ENCODE measurements at regions not wholly inside any gene's neighbourhood (a gene's known extent, or its start where the extent isn't known, plus 50 kb on each side); places are given as distances from the start of the nearest gene placed in this dataset.

GRCh38 chr2:65878011-65878340 is 445.6 kb upstream of the SPRED2 start:
- Mint-ChIP-seq H3K36me3 (ENCODE audit: low read depth) (no peaks in the 10 kb centered on the region), H3K27ac (no peak overlapping the region), H3K9me3 (no peaks in the 10 kb centered on the region), H3K4me3 (no peak overlapping the region), H3K4me1 (no peaks in the 10 kb centered on the region), H3K27me3 (no peaks in the 10 kb centered on the region)
- ATAC-seq, result no peak
- DNase-seq, result no peak

GRCh38 chr2:65877331-65878010 is 445.1 kb upstream of the SPRED2 start:
- no peaks in the 10 kb centered on the region for H3K36me3 Mint-ChIP-seq (ENCODE audit: low read depth)
- H3K27ac Mint-ChIP-seq, result no peak overlapping the region
- no peak overlapping the region for H3K4me3 Mint-ChIP-seq
- ATAC-seq (no peak), DNase-seq (no peak)
- no peaks in the 10 kb centered on the region for H3K9me3 Mint-ChIP-seq
- H3K27me3 Mint-ChIP-seq, result no peaks in the 10 kb centered on the region
- H3K4me1 Mint-ChIP-seq, result no peaks in the 10 kb centered on the region

- no peak overlapping the region for H3K27ac Mint-ChIP-seq
- no peak overlapping the region for H3K4me3 Mint-ChIP-seq
- no peaks in the 10 kb centered on the region for H3K4me1 Mint-ChIP-seq
- no peaks in the 10 kb centered on the region for H3K9me3 Mint-ChIP-seq
- H3K27me3 Mint-ChIP-seq, result no peaks in the 10 kb centered on the region
- H3K36me3 Mint-ChIP-seq (ENCODE audit: low read depth), result no peaks in the 10 kb centered on the region
- DNase-seq, result no peak
- ATAC-seq, result no peak
Measured at GRCh38 chr2:65876114-65876513, 443.7 kb upstream of the SPRED2 start.

- no peaks in the 10 kb centered on the region for H3K36me3 Mint-ChIP-seq (ENCODE audit: low read depth)
Measured at GRCh38 chr2:65870826-65871225, 438.4 kb upstream of the SPRED2 start.

GRCh38 chr2:65869296-65869695 is 436.9 kb upstream of the SPRED2 start:
- DNase-seq (no peak), ATAC-seq (no peak)
- no peak overlapping the region for H3K4me3 Mint-ChIP-seq
- no peaks in the 10 kb centered on the region for H3K9me3 Mint-ChIP-seq
- no peak overlapping the region for H3K27ac Mint-ChIP-seq
- H3K36me3 Mint-ChIP-seq (ENCODE audit: low read depth), result no peaks in the 10 kb centered on the region
- H3K4me1 Mint-ChIP-seq, result no peaks in the 10 kb centered on the region
- H3K27me3 Mint-ChIP-seq, result peaks cover 5% of the 10 kb centered on the region

More at GRCh38 chr2:65870826-65871225, 438.4 kb upstream of the SPRED2 start:
- ATAC-seq (no peak), DNase-seq (no peak)
- Mint-ChIP-seq H3K9me3 (no peaks in the 10 kb centered on the region), H3K4me1 (no peaks in the 10 kb centered on the region), H3K4me3 (no peak overlapping the region), H3K27ac (no peak overlapping the region), H3K27me3 (peaks cover 5% of the 10 kb centered on the region)

- Mint-ChIP-seq H3K27me3 (peaks cover 5% of the 10 kb centered on the region), H3K27ac (no peak overlapping the region), H3K9me3 (no peaks in the 10 kb centered on the region), H3K4me3 (no peak overlapping the region), H3K36me3 (ENCODE audit: low read depth) (no peaks in the 10 kb centered on the region), H3K4me1 (no peaks in the 10 kb centered on the region)
- no peak for ATAC-seq
- no peak for DNase-seq
Measured at GRCh38 chr2:65868177-65868576, 435.8 kb upstream of the SPRED2 start.

GRCh38 chr2:65867446-65867845 is 435.0 kb upstream of the SPRED2 start:
- Mint-ChIP-seq H3K4me3 (no peak overlapping the region), H3K9me3 (no peaks in the 10 kb centered on the region), H3K27me3 (peaks cover 5% of the 10 kb centered on the region), H3K4me1 (no peaks in the 10 kb centered on the region), H3K27ac (no peak overlapping the region), H3K36me3 (ENCODE audit: low read depth) (no peaks in the 10 kb centered on the region)
- ATAC-seq (no peak), DNase-seq (no peak)

- Mint-ChIP-seq H3K27ac (no peak overlapping the region), H3K36me3 (ENCODE audit: low read depth) (no peaks in the 10 kb centered on the region), H3K4me3 (no peak overlapping the region), H3K9me3 (no peaks in the 10 kb centered on the region), H3K27me3 (peaks cover 5% of the 10 kb centered on the region), H3K4me1 (no peaks in the 10 kb centered on the region)
- no peak for DNase-seq
- ATAC-seq, result no peak
Measured at GRCh38 chr2:65866148-65866547, 433.7 kb upstream of the SPRED2 start.

GRCh38 chr2:65864619-65865018 is 432.2 kb upstream of the SPRED2 start:
- Mint-ChIP-seq H3K4me3 (no peak overlapping the region), H3K9me3 (no peaks in the 10 kb centered on the region), H3K4me1 (no peaks in the 10 kb centered on the region), H3K27me3 (peaks cover 5% of the 10 kb centered on the region), H3K36me3 (ENCODE audit: low read depth) (no peaks in the 10 kb centered on the region), H3K27ac (no peak overlapping the region)
- ATAC-seq (no peak), DNase-seq (no peak)

GRCh38 chr2:65863713-65864112 is 431.3 kb upstream of the SPRED2 start:
- no peak for DNase-seq
- H3K4me1 Mint-ChIP-seq, result no peaks in the 10 kb centered on the region
- H3K27ac Mint-ChIP-seq, result no peak overlapping the region
- ATAC-seq, result no peak
- no peaks in the 10 kb centered on the region for H3K36me3 Mint-ChIP-seq (ENCODE audit: low read depth)
- no peaks in the 10 kb centered on the region for H3K9me3 Mint-ChIP-seq
- no peak overlapping the region for H3K4me3 Mint-ChIP-seq
- peaks cover 5% of the 10 kb centered on the region for H3K27me3 Mint-ChIP-seq

- H3K36me3 Mint-ChIP-seq (ENCODE audit: low read depth), result no peaks in the 10 kb centered on the region
- H3K27ac Mint-ChIP-seq, result no peak overlapping the region
- H3K4me3 Mint-ChIP-seq, result no peak overlapping the region
- DNase-seq (no peak), ATAC-seq (no peak)
- no peaks in the 10 kb centered on the region for H3K9me3 Mint-ChIP-seq
- H3K4me1 Mint-ChIP-seq, result no peaks in the 10 kb centered on the region
- no peaks in the 10 kb centered on the region for H3K27me3 Mint-ChIP-seq
Measured at GRCh38 chr2:65856928-65857327, 424.5 kb upstream of the SPRED2 start.

- Mint-ChIP-seq H3K27ac (no peak overlapping the region), H3K27me3 (no peaks in the 10 kb centered on the region), H3K4me1 (no peaks in the 10 kb centered on the region), H3K4me3 (no peak overlapping the region), H3K36me3 (ENCODE audit: low read depth) (no peaks in the 10 kb centered on the region), H3K9me3 (no peaks in the 10 kb centered on the region)
- no peak for ATAC-seq
- DNase-seq, result no peak
Measured at GRCh38 chr2:65856423-65856822, 424.0 kb upstream of the SPRED2 start.

GRCh38 chr2:65850695-65851094 is 418.3 kb upstream of the SPRED2 start:
- Mint-ChIP-seq H3K36me3 (ENCODE audit: low read depth) (no peaks in the 10 kb centered on the region), H3K4me3 (no peak overlapping the region), H3K27me3 (no peaks in the 10 kb centered on the region), H3K4me1 (no peaks in the 10 kb centered on the region), H3K27ac (no peak overlapping the region), H3K9me3 (no peaks in the 10 kb centered on the region)
- no peak for ATAC-seq
- no peak for DNase-seq

GRCh38 chr2:65846989-65847678 is 414.7 kb upstream of the SPRED2 start:
- Mint-ChIP-seq H3K9me3 (no peaks in the 10 kb centered on the region), H3K4me3 (no peak overlapping the region), H3K27me3 (no peaks in the 10 kb centered on the region), H3K36me3 (ENCODE audit: low read depth) (no peaks in the 10 kb centered on the region), H3K27ac (no peak overlapping the region), H3K4me1 (no peaks in the 10 kb centered on the region)
- DNase-seq, result no peak
- no peak for ATAC-seq

GRCh38 chr2:65845442-65846182 is 413.2 kb upstream of the SPRED2 start:
- ATAC-seq (no peak), DNase-seq (no peak)
- no peaks in the 10 kb centered on the region for H3K27me3 Mint-ChIP-seq
- peaks cover 6% of the 10 kb centered on the region for H3K9me3 Mint-ChIP-seq
- no peak overlapping the region for H3K4me3 Mint-ChIP-seq
- no peaks in the 10 kb centered on the region for H3K36me3 Mint-ChIP-seq (ENCODE audit: low read depth)
- H3K27ac Mint-ChIP-seq, result no peak overlapping the region
- H3K4me1 Mint-ChIP-seq, result no peaks in the 10 kb centered on the region

All from activated naive CD8-positive, alpha-beta T cell treated with anti-CD3 and anti-CD28 coated beads, Interleukin-2, amount 50 U/mL, for 24 hours (primary cell).